Fibroblast of lung (primary cell): ENCODE measurements at regions not wholly inside any gene's neighbourhood (a gene's known extent, or its start where the extent isn't known, plus 50 kb on each side); places are given as distances from the start of the nearest gene placed in this dataset.

Source experiments
- EZH2 ChIP-seq: IDR thresholded peaks from 2 replicates; pipeline ENCODE4 v1.5.1; 2012; ENCODE audit warnings: low read length, control low read depth, mild to moderate bottlenecking; ENCODE audit errors: missing control alignments
- TF ChIP-seq, protein P1 (sequence below), 2 donors: IDR thresholded peaks in 1 of 2; conservative IDR thresholded peaks in 1 of 2; 1 replicate in 1 of 2; 2 replicates in 1 of 2; pipeline ENCODE4 v1.5.1; 2011 to 2012; ENCODE audit warnings: low read length in 2 of 2, control low read depth in 1 of 2, inconsistent platforms in 1 of 2, low read depth in 1 of 2, mild to moderate bottlenecking in 1 of 2

DNA sequence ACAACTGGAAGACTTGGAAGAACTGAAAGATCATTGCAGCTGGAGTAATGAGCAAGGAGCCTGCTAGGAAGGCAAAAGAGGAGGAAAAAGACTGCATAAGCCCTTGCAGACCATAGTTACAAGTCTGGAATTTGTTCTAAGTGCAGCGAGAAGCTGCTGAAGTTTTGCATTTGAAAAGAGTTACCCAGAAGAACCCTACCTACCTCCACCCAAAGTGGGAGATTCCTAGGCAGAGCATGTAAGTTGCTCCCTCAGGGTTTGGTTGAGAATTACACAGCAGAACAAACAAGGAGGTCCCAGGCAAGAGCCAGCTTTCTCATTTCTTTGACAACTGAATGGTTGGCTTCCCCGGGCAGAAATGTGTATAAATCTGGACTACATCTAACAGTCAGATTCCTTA lies 118.7 kb upstream of the NUDT7 start:
- TF ChIP-seq, protein P1, sequence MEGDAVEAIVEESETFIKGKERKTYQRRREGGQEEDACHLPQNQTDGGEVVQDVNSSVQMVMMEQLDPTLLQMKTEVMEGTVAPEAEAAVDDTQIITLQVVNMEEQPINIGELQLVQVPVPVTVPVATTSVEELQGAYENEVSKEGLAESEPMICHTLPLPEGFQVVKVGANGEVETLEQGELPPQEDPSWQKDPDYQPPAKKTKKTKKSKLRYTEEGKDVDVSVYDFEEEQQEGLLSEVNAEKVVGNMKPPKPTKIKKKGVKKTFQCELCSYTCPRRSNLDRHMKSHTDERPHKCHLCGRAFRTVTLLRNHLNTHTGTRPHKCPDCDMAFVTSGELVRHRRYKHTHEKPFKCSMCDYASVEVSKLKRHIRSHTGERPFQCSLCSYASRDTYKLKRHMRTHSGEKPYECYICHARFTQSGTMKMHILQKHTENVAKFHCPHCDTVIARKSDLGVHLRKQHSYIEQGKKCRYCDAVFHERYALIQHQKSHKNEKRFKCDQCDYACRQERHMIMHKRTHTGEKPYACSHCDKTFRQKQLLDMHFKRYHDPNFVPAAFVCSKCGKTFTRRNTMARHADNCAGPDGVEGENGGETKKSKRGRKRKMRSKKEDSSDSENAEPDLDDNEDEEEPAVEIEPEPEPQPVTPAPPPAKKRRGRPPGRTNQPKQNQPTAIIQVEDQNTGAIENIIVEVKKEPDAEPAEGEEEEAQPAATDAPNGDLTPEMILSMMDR (conservative IDR thresholded peaks at IDR 0.05 in 1 of 2, IDR thresholded peaks at IDR 0.05 in 1 of 2; ENCODE audit: low read depth in 1 of 2, low read length in 2 of 2), result no peak
- TF ChIP-seq EZH2, result no peak
